ENCODE measurements at regions not wholly inside any gene's neighbourhood (a gene's known extent, or its start where the extent isn't known, plus 50 kb on each side); places are given as distances from the start of the nearest gene placed in this dataset.

GRCh38 chr16:73202161-73202729 lies 154.3 kb upstream of the ZFHX3 start:
- peaks cover 0 to 6% of the 10 kb centered on the region in 2 experiments; a peak in 3 of 4 replicates for H3K9me3 ChIP-seq (ENCODE audit: insufficient read depth in 2 of 2, low read depth in 1 of 2, low read length in 1 of 2)
- no peak for FAIRE-seq
- H4K8ac ChIP-seq (ENCODE audit: extremely low read depth, insufficient read depth, low read length) = no peak overlapping the region

More at GRCh38 chr16:73202161-73202729, 154.3 kb upstream of the ZFHX3 start:
- H2AFZ ChIP-seq (ENCODE audit: low read length) = no peak overlapping the region
- no peak overlapping the region for H3K4me3 ChIP-seq (ENCODE audit: extremely low read depth in 1 of 4, insufficient read depth in 2 of 4, low read depth in 3 of 4, low read length in 4 of 4)
- no peak overlapping the region for H2AK5ac ChIP-seq (ENCODE audit: low read depth, low read length)
- H3K14ac ChIP-seq (ENCODE audit: insufficient read length) = no peak overlapping the region
- WGBS, 2 experiments (ENCODE audit: extremely low coverage in 1 of 2, insufficient coverage in 1 of 2, insufficient read length in 1 of 2, insufficient replicate concordance in 2 of 2, low coverage in 1 of 2, low lambda C conversion rate in 2 of 2, missing lambda C conversion rate in 1 of 2) = 86% methylated on average over 5 of the region's 5 CpGs; no CpG with 5 or more reads in 1 of the 2 experiments
- H2BK5ac ChIP-seq (ENCODE audit: low read depth, low read length) = no peak overlapping the region
- no peak overlapping the region for H3K27ac ChIP-seq (ENCODE audit: low read depth, low read length)
- no peak overlapping the region for H3K4me2 ChIP-seq (ENCODE audit: insufficient read depth in 1 of 2, low read depth in 2 of 2, low read length in 2 of 2)
- no peak for TF ChIP-seq CHD2 (IDR thresholded peaks at IDR 0.05; ENCODE audit: low read length)
- TF ChIP-seq GTF2F1 (IDR thresholded peaks at IDR 0.05; ENCODE audit: borderline replicate concordance, low read depth, low read length) = no peak
- TF ChIP-seq RNF2 (IDR thresholded peaks at IDR 0.05; ENCODE audit: borderline replicate concordance, low read depth, low read length, missing control alignments, poor library complexity, severe bottlenecking) = no peak
- TF ChIP-seq NANOG (IDR thresholded peaks at IDR 0.05; ENCODE audit: insufficient read depth, low read depth, low read length, poor library complexity, severe bottlenecking) = no peak
- TF ChIP-seq ZNF274 (IDR thresholded peaks at IDR 0.05; ENCODE audit: borderline replicate concordance, extremely low read depth, low read length) = no peak
- no peak for TF ChIP-seq CHD1 (IDR thresholded peaks at IDR 0.05; ENCODE audit: low read depth, low read length)
- no peak for TF ChIP-seq KDM4A (IDR thresholded peaks at IDR 0.05; ENCODE audit: low read depth, low read length, severe bottlenecking)
- no peaks in the 10 kb centered on the region for H3K27me3 ChIP-seq (replicated peaks in 1 of 4; ENCODE audit: control insufficient read depth in 3 of 4, extremely low read depth in 1 of 4, insufficient read depth in 3 of 4, low read length in 3 of 4)
- no peak for DNase-seq (ENCODE audit: low read depth in 1 of 2, low spot score in 2 of 2)
- no peaks in the 10 kb centered on the region for H3K23me2 ChIP-seq (ENCODE audit: low read depth, low read length)
- H2BK12ac ChIP-seq (ENCODE audit: low read depth, low read length) = no peak overlapping the region
- POLR2A ChIA-PET (ENCODE audit: partially characterized antibody) = no interaction called here
- H3K4ac ChIP-seq (replicated peaks; ENCODE audit: insufficient read length, low read depth, low read length) = no peak overlapping the region
- no peaks in the 10 kb centered on the region for H3K4me1 ChIP-seq (replicated peaks in 1 of 4; ENCODE audit: control insufficient read depth in 3 of 4, insufficient read depth in 4 of 4, low read length in 3 of 4)
- no peak overlapping the region for H3K9ac ChIP-seq (replicated peaks in 1 of 4; ENCODE audit: extremely low read depth in 1 of 4, low read depth in 3 of 4, low read length in 3 of 4)
- H2BK20ac ChIP-seq (ENCODE audit: low read length) = no peak overlapping the region
- H3K79me1 ChIP-seq (ENCODE audit: low read depth, low read length) = no peaks in the 10 kb centered on the region
- H2BK120ac ChIP-seq (replicated peaks; ENCODE audit: low read depth, low read length) = no peak overlapping the region
- H4K20me1 ChIP-seq (replicated peaks in 1 of 2; ENCODE audit: control insufficient read depth in 1 of 2, insufficient read depth in 2 of 2, low read length in 2 of 2) = no peaks in the 10 kb centered on the region
- no peak overlapping the region; the same call in 1 of the 2 replicates for H2BK15ac ChIP-seq (ENCODE audit: low read length)
- H3K23ac ChIP-seq (ENCODE audit: insufficient read length) = no peak overlapping the region
- CTCF ChIA-PET (ENCODE audit: partially characterized antibody) = interaction anchor here (1.3 kb wide), 1 partner anchor 207 kb away, joined by 5 read pairs; no protein-coding TSS in a partner anchor
- H3K36me3 ChIP-seq (ENCODE audit: control insufficient read depth in 2 of 4, insufficient read depth in 4 of 4, low read length in 3 of 4) = no peaks in the 10 kb centered on the region
- H4K5ac ChIP-seq (ENCODE audit: insufficient read length, low read depth, low read length) = no peak overlapping the region
- no peak overlapping the region for H4K91ac ChIP-seq (replicated peaks; ENCODE audit: insufficient read length, low read length)
- no peak overlapping the region for H3K18ac ChIP-seq (ENCODE audit: extremely low read depth, low read length)
- no peaks in the 10 kb centered on the region for H3K79me2 ChIP-seq (ENCODE audit: control insufficient read depth in 1 of 2, insufficient read depth in 2 of 2, low read length in 2 of 2)
- no peak overlapping the region for H3K56ac ChIP-seq (replicated peaks; ENCODE audit: insufficient read length, low read depth, low read length)

Measured in H1 (cell line).